ENCODE measurements at regions not wholly inside any gene's neighbourhood (a gene's known extent, or its start where the extent isn't known, plus 50 kb on each side); places are given as distances from the start of the nearest gene placed in this dataset.

DNA sequence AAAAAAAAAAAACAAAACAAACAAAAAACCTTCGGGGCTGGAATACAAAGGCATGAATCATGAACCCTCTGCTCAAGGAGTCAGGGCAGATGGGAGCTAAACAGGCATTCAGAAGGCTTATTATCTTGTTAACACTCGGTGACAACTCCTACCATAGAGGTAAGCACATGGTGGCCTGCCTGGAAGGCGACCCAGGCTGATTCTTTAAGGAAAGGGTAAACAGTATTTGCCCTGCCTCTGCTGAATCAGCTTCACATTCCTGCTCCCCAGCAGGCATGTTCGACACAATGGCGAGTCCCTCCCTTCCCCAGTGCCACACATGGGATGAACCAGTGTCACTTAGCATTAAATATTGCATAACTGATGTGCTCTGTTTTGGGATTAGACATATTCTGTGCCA is 191.9 kb downstream of the ARL4C start:
- DNase-seq (ENCODE audit: low read depth, low spot score): no peak
- no peak overlapping the region for H3K4me3 ChIP-seq (ENCODE audit: low read depth, low read length)
- POLR2A ChIA-PET: no interaction called here
- no peak overlapping the region for H3K27ac ChIP-seq (ENCODE audit: low read depth, low read length)
- H3K27me3 ChIP-seq (ENCODE audit: control insufficient read depth, insufficient read depth, low read length): no peaks in the 10 kb centered on the region
- peaks cover 2% of the 10 kb centered on the region; the same call in 1 of the 2 replicates for H3K9me3 ChIP-seq (ENCODE audit: control insufficient read depth, insufficient read depth, low read length)
- TF ChIP-seq, protein P1, sequence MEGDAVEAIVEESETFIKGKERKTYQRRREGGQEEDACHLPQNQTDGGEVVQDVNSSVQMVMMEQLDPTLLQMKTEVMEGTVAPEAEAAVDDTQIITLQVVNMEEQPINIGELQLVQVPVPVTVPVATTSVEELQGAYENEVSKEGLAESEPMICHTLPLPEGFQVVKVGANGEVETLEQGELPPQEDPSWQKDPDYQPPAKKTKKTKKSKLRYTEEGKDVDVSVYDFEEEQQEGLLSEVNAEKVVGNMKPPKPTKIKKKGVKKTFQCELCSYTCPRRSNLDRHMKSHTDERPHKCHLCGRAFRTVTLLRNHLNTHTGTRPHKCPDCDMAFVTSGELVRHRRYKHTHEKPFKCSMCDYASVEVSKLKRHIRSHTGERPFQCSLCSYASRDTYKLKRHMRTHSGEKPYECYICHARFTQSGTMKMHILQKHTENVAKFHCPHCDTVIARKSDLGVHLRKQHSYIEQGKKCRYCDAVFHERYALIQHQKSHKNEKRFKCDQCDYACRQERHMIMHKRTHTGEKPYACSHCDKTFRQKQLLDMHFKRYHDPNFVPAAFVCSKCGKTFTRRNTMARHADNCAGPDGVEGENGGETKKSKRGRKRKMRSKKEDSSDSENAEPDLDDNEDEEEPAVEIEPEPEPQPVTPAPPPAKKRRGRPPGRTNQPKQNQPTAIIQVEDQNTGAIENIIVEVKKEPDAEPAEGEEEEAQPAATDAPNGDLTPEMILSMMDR (IDR thresholded peaks at IDR 0.05; ENCODE audit: low read depth, low read length): no peak
- CTCF ChIA-PET: interaction anchor here (0.6 to 0.7 kb wide), 3 partner anchors 9 to 1085 kb away, joined by 3 to 5 read pairs (median 5); no protein-coding TSS in a partner anchor

DNA sequence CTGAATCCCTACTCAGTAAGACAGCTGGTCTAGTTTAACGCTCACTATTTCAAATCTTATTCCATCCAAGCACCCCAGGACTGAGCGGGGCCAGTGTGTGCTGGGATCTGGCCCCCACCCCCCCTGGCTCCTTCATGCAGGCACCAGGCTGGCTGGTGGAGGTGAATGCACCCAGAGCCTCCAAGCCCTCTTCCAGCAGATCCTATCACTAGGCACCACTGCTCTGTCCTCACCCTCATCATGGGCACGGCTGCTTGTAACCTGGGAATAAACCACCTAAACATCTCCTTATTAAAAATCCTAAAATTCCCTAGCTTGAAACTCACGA is 194.3 kb downstream of the ARL4C start:
- no peak overlapping the region for H3K27ac ChIP-seq (ENCODE audit: low read depth, low read length)
- CTCF ChIA-PET: interaction anchor here (0.5 kb wide), 1 partner anchor 136 kb away, joined by 5 read pairs; no protein-coding TSS in a partner anchor
- TF ChIP-seq, protein P1 (IDR thresholded peaks at IDR 0.05; ENCODE audit: low read depth, low read length): no peak
- no peak for DNase-seq (ENCODE audit: low read depth, low spot score)
- H3K4me3 ChIP-seq (ENCODE audit: low read depth, low read length): no peak overlapping the region
- POLR2A ChIA-PET: no interaction called here
- H3K27me3 ChIP-seq (ENCODE audit: control insufficient read depth, insufficient read depth, low read length): no peaks in the 10 kb centered on the region
- H3K9me3 ChIP-seq (ENCODE audit: control insufficient read depth, insufficient read depth, low read length): peaks cover 2% of the 10 kb centered on the region; the same call in 1 of the 2 replicates

DNA sequence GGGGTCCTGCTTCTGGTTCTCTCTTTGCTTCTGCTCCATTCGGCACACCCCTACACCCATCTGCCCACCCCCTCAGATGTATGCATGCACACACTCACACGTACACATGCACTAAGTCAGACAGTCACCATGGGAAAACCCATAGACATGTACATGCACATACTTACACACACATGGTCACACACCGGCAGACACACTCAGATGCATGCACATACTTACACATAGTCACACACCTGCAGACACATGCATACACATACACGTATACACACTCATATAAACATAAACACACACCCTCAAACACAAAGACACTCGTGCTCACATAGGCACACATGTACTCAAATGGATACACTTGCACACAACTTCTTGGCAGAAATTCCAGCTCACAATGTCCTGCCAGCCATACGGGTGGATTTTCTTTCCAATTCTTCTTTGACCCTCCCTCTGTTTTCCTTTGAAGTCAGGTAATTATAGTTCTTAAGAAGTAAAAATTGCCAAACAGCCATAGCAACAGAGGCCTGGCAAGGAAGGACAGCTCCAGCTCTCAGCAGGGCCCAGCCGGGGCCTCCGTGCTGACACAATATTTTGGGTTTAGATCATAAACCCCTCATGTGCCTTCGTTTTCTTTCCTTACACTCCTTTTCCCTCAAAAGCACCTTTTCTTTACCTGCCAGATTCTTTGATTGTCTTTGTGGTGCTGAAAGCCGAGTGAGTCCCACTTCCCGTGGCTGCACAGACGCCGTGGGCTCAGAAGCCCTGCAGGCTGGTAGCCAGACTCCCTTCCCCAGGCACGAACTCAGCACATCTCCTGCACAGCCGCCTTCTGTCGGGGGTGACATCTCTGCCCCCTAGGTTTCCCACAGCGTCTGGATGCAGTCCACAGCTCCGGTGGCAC is 195.7 kb downstream of the ARL4C start:
- POLR2A ChIA-PET: interaction anchor here (0.8 to 1.3 kb wide), 2 partner anchors 12 to 194 kb away, joined by 3 to 4 read pairs; no protein-coding TSS in a partner anchor
- no peak overlapping the region for H3K4me3 ChIP-seq (ENCODE audit: low read depth, low read length)
- TF ChIP-seq, protein P1 (IDR thresholded peaks at IDR 0.05; ENCODE audit: low read depth, low read length): no peak

DNA sequence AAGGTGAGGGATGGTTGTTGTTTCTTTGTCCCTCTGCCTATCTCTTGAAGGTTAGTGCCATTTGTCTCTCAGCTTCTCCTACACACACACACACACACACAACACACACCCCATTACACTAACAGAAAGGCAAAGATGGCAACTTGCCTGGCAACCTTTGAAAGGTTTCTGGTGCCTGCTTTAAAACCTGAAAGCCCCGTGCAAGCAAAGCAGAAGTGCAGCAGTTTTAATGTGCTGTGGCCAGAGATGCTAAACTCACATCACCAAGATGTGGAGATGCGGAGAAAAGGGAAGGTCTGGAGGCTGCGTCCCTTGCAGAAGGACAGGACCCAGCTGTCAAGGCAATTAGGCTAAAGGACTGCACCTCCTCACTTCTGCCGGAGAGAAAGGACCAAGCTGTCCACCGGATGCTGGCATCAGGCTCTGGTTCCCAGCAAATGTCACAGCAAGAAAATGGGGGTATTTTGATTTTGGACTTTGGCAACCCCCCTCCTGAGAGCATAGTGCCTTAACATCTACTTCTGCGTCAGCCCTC is 196.4 kb downstream of the ARL4C start:
- Histone ChIP-seq H3K9me3 (ENCODE audit: control insufficient read depth, insufficient read depth, low read length) (no peaks in the 10 kb centered on the region), H3K27me3 (ENCODE audit: control insufficient read depth, insufficient read depth, low read length) (peaks cover 3% of the 10 kb centered on the region), H3K27ac (ENCODE audit: low read depth, low read length) (no peak overlapping the region), H3K4me3 (ENCODE audit: low read depth, low read length) (no peak overlapping the region)
- POLR2A ChIA-PET: no interaction called here
- CTCF ChIA-PET: no interaction called here
- TF ChIP-seq, protein P1 (IDR thresholded peaks at IDR 0.05; ENCODE audit: low read depth, low read length): no peak
- no peak for DNase-seq (ENCODE audit: low read depth, low spot score)

More for the DNA sequence above, 195.7 kb downstream of the ARL4C start:
- no peak overlapping the region for H3K27ac ChIP-seq (ENCODE audit: low read depth, low read length)
- H3K27me3 ChIP-seq (ENCODE audit: control insufficient read depth, insufficient read depth, low read length): peaks cover under 1% of the 10 kb centered on the region
- CTCF ChIA-PET: interaction anchor here (0.6 kb wide), 1 partner anchor 70 kb away, joined by 3 read pairs; no protein-coding TSS in a partner anchor
- H3K9me3 ChIP-seq (ENCODE audit: control insufficient read depth, insufficient read depth, low read length): no peaks in the 10 kb centered on the region
- no peak for DNase-seq (ENCODE audit: low read depth, low spot score)

DNA sequence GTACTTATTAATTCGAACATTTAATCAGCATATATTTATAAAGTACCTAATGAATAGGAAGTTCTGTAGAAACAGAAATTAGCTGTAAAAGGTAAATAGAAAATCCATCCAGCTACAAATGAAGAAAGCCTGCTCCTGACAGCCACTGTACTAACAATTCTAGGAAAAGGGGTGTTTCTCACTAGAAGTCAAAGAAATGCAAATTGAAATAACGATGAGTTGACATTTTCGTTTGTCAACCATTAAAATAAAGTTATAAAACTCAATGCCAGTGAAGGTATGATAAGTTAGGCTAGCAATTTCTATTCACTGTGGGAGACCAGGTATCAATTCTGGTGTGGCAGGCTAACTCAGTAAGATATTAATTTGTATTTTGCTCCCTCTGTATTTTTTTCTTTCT is 198.0 kb downstream of the ARL4C start:
- POLR2A ChIA-PET: no interaction called here
- CTCF ChIA-PET: no interaction called here
- Histone ChIP-seq H3K27ac (ENCODE audit: low read depth, low read length) (no peak overlapping the region), H3K27me3 (ENCODE audit: control insufficient read depth, insufficient read depth, low read length) (peaks cover 3% of the 10 kb centered on the region), H3K4me3 (ENCODE audit: low read depth, low read length) (no peak overlapping the region), H3K9me3 (ENCODE audit: control insufficient read depth, insufficient read depth, low read length) (no peaks in the 10 kb centered on the region)
- no peak for DNase-seq (ENCODE audit: low read depth, low spot score)
- TF ChIP-seq, protein P1 (IDR thresholded peaks at IDR 0.05; ENCODE audit: low read depth, low read length): no peak
